Effector memory CD8-positive, alpha-beta T cell (primary cell): ENCODE measurements at regions not wholly inside any gene's neighbourhood (a gene's known extent, or its start where the extent isn't known, plus 50 kb on each side); places are given as distances from the start of the nearest gene placed in this dataset.
"Not testable (repeated sequence)": the region's sequence is repeated elsewhere in the genome, so short reads cannot be mapped to it uniquely, and the experiment has no call there.

Source experiments
- ATAC-seq: fragments of 150-1000 bp; cut with Tn5 transposase; replicated peaks from 2 replicates; pipeline ENCODE4 v1.10.0; 2021; ENCODE audit warnings: mild to moderate bottlenecking, moderate library complexity
- DNase-seq, 3 experiments: peaks; one replicate each; pipeline ENCODE4 v3.0.0; 2021
- H3K27ac Mint-ChIP-seq, 2 donors: one replicate each; pipeline ENCODE4 v1.8.0; 2022; ENCODE audit warnings: mild to moderate bottlenecking in 2 of 2, mixed read lengths in 2 of 2, moderate library complexity in 2 of 2
- H3K27me3 Mint-ChIP-seq, 2 donors: one replicate each; pipeline ENCODE4 v1.8.0; 2022; ENCODE audit warnings: mixed read lengths in 2 of 2
- H3K36me3 Mint-ChIP-seq: one replicate; pipeline ENCODE4 v1.8.0; 2022; ENCODE audit warnings: mild to moderate bottlenecking, moderate library complexity, mixed read lengths; ENCODE audit not compliant: insufficient read depth
- H3K4me1 Mint-ChIP-seq, 2 donors: one replicate each; pipeline ENCODE4 v1.8.0; 2022; ENCODE audit warnings: low read depth in 2 of 2, mixed read lengths in 2 of 2
- H3K4me3 Mint-ChIP-seq, 2 donors: one replicate each; pipeline ENCODE4 v1.8.0; 2022; ENCODE audit warnings: mild to moderate bottlenecking in 2 of 2, mixed read lengths in 2 of 2, moderate library complexity in 2 of 2
- H3K9me3 Mint-ChIP-seq, 2 donors: one replicate each; pipeline ENCODE4 v1.8.0; 2022; ENCODE audit warnings: mixed read lengths in 2 of 2

- no peak for ATAC-seq
- H3K4me1 Mint-ChIP-seq: no peaks in the 10 kb centered on the region
- no peak overlapping the region for H3K4me3 Mint-ChIP-seq
Measured at GRCh38 chr12:88720785-88721650, 140.7 kb upstream of the KITLG start.

GRCh38 chr12:88720231-88720630 is 140.0 kb upstream of the KITLG start:
- peaks cover 6 to 7% of the 10 kb centered on the region in 2 donors for H3K9me3 Mint-ChIP-seq
- no peaks in the 10 kb centered on the region for H3K27me3 Mint-ChIP-seq
- no peak for ATAC-seq

More at GRCh38 chr12:88720785-88721650, 140.7 kb upstream of the KITLG start:
- H3K27me3 Mint-ChIP-seq: no peaks in the 10 kb centered on the region
- H3K9me3 Mint-ChIP-seq: peaks cover 1 to 2% of the 10 kb centered on the region in 2 donors
- DNase-seq: no peak
- H3K36me3 Mint-ChIP-seq: no peaks in the 10 kb centered on the region
- H3K27ac Mint-ChIP-seq: no peak overlapping the region

GRCh38 chr12:88717188-88717587 is 136.9 kb upstream of the KITLG start:
- H3K4me3 Mint-ChIP-seq: no peak overlapping the region
- no peaks in the 10 kb centered on the region for H3K4me1 Mint-ChIP-seq
- no peaks in the 10 kb centered on the region for H3K27me3 Mint-ChIP-seq
- peaks cover 3% of the 10 kb centered on the region for H3K36me3 Mint-ChIP-seq
- DNase-seq (no peak), ATAC-seq (no peak)
- no peak overlapping the region for H3K27ac Mint-ChIP-seq
- H3K9me3 Mint-ChIP-seq: peaks cover 4 to 7% of the 10 kb centered on the region in 2 donors

More at GRCh38 chr12:88720231-88720630, 140.0 kb upstream of the KITLG start:
- H3K27ac Mint-ChIP-seq: no peak overlapping the region
- H3K4me1 Mint-ChIP-seq: no peaks in the 10 kb centered on the region
- H3K4me3 Mint-ChIP-seq: no peak overlapping the region
- DNase-seq: no peak
- H3K36me3 Mint-ChIP-seq: peaks cover 3% of the 10 kb centered on the region

GRCh38 chr12:88716240-88716639 is 136.0 kb upstream of the KITLG start:
- H3K4me1 Mint-ChIP-seq: no peaks in the 10 kb centered on the region
- no peak overlapping the region for H3K27ac Mint-ChIP-seq
- no peak for DNase-seq
- no peak for ATAC-seq
- peaks cover 4 to 7% of the 10 kb centered on the region in 2 donors for H3K9me3 Mint-ChIP-seq
- no peak overlapping the region for H3K4me3 Mint-ChIP-seq
- peaks cover 3% of the 10 kb centered on the region for H3K36me3 Mint-ChIP-seq
- no peaks in the 10 kb centered on the region for H3K27me3 Mint-ChIP-seq

- H3K4me3 Mint-ChIP-seq: no peak overlapping the region
- peaks cover 4 to 7% of the 10 kb centered on the region in 2 donors for H3K9me3 Mint-ChIP-seq
- H3K4me1 Mint-ChIP-seq: no peaks in the 10 kb centered on the region
- H3K27ac Mint-ChIP-seq: no peak overlapping the region
- ATAC-seq (no peak), DNase-seq (no peak)
- peaks cover 3% of the 10 kb centered on the region for H3K36me3 Mint-ChIP-seq
- no peaks in the 10 kb centered on the region for H3K27me3 Mint-ChIP-seq
Measured at GRCh38 chr12:88715673-88716072, 135.4 kb upstream of the KITLG start.

- not testable (repeated sequence) for H3K27ac Mint-ChIP-seq, H3K4me1 Mint-ChIP-seq, H3K27me3 Mint-ChIP-seq, H3K36me3 Mint-ChIP-seq, H3K9me3 Mint-ChIP-seq, DNase-seq, H3K4me3 Mint-ChIP-seq, ATAC-seq
Measured at GRCh38 chr12:88714263-88714882, 134.1 kb upstream of the KITLG start.

GRCh38 chr12:88707800-88708199 is 127.5 kb upstream of the KITLG start:
- Mint-ChIP-seq H3K4me1 (no peaks in the 10 kb centered on the region), H3K4me3 (no peak overlapping the region), H3K36me3 (no peaks in the 10 kb centered on the region), H3K27me3 (no peaks in the 10 kb centered on the region), H3K9me3 (peaks cover 0 to 3% of the 10 kb centered on the region in 2 donors), H3K27ac (no peak overlapping the region)
- DNase-seq (no peak), ATAC-seq (no peak)

- Mint-ChIP-seq H3K27ac (no peak overlapping the region), H3K4me1 (no peaks in the 10 kb centered on the region), H3K27me3 (no peaks in the 10 kb centered on the region), H3K36me3 (no peaks in the 10 kb centered on the region), H3K4me3 (no peak overlapping the region), H3K9me3 (peaks cover 0 to 3% of the 10 kb centered on the region in 2 donors)
- DNase-seq: no peak
- ATAC-seq: no peak
Measured at GRCh38 chr12:88706286-88706685, 126.0 kb upstream of the KITLG start.

GRCh38 chr12:88703790-88704189 is 123.5 kb upstream of the KITLG start:
- no peak overlapping the region for H3K27ac Mint-ChIP-seq
- no peaks in the 10 kb centered on the region for H3K36me3 Mint-ChIP-seq
- DNase-seq (no peak), ATAC-seq (no peak)
- H3K4me1 Mint-ChIP-seq: no peaks in the 10 kb centered on the region
- no peak overlapping the region for H3K4me3 Mint-ChIP-seq
- peaks cover 0 to 3% of the 10 kb centered on the region in 2 donors for H3K9me3 Mint-ChIP-seq
- H3K27me3 Mint-ChIP-seq: no peaks in the 10 kb centered on the region

GRCh38 chr12:88698471-88698870 is 118.2 kb upstream of the KITLG start:
- ATAC-seq (no peak), DNase-seq (no peak)
- no peaks in the 10 kb centered on the region for H3K27me3 Mint-ChIP-seq
- H3K27ac Mint-ChIP-seq: no peak overlapping the region
- no peaks in the 10 kb centered on the region for H3K36me3 Mint-ChIP-seq
- H3K9me3 Mint-ChIP-seq: no peaks in the 10 kb centered on the region
- no peaks in the 10 kb centered on the region for H3K4me1 Mint-ChIP-seq
- no peak overlapping the region for H3K4me3 Mint-ChIP-seq

- H3K4me1 Mint-ChIP-seq: no peaks in the 10 kb centered on the region
- no peak overlapping the region for H3K4me3 Mint-ChIP-seq
- H3K36me3 Mint-ChIP-seq: no peaks in the 10 kb centered on the region
- DNase-seq (no peak), ATAC-seq (no peak)
- no peaks in the 10 kb centered on the region for H3K27me3 Mint-ChIP-seq
- peaks cover 0 to 4% of the 10 kb centered on the region in 2 donors for H3K9me3 Mint-ChIP-seq
- H3K27ac Mint-ChIP-seq: no peak overlapping the region
Measured at GRCh38 chr12:88693837-88694445, 113.7 kb upstream of the KITLG start.

- ATAC-seq (no peak), DNase-seq (no peak)
- Mint-ChIP-seq H3K27ac (no peak overlapping the region), H3K4me3 (no peak overlapping the region), H3K4me1 (no peaks in the 10 kb centered on the region), H3K36me3 (no peaks in the 10 kb centered on the region), H3K9me3 (peaks cover 0 to 4% of the 10 kb centered on the region in 2 donors), H3K27me3 (no peaks in the 10 kb centered on the region)
Measured at GRCh38 chr12:88691811-88692210, 111.5 kb upstream of the KITLG start.

GRCh38 chr12:88684610-88685009 is 104.3 kb upstream of the KITLG start:
- DNase-seq: no peak
- Mint-ChIP-seq H3K9me3 (peaks cover 0 to 3% of the 10 kb centered on the region in 2 donors), H3K4me1 (no peaks in the 10 kb centered on the region), H3K27me3 (no peaks in the 10 kb centered on the region), H3K36me3 (no peaks in the 10 kb centered on the region), H3K4me3 (no peak overlapping the region), H3K27ac (no peak overlapping the region)
- ATAC-seq: no peak

GRCh38 chr12:88684170-88684569 is 103.9 kb upstream of the KITLG start:
- Mint-ChIP-seq H3K27me3 (no peaks in the 10 kb centered on the region), H3K36me3 (no peaks in the 10 kb centered on the region), H3K27ac (no peak overlapping the region), H3K4me1 (no peaks in the 10 kb centered on the region), H3K4me3 (no peak overlapping the region), H3K9me3 (peaks cover 0 to 3% of the 10 kb centered on the region in 2 donors)
- ATAC-seq (no peak), DNase-seq (no peak)
